Glomerular visceral epithelial cell (primary cell): ENCODE measurements at regions not wholly inside any gene's neighbourhood (a gene's known extent, or its start where the extent isn't known, plus 50 kb on each side); places are given as distances from the start of the nearest gene placed in this dataset.
"Not testable (repeated sequence)": the region's sequence is repeated elsewhere in the genome, so short reads cannot be mapped to it uniquely, and the experiment has no call there.

Experiments used
- DNase-seq: peaks from one replicate; pipeline ENCODE4 v3.0.0-alpha.2; 2016; ENCODE audit errors: extremely low spot score

- no peak for DNase-seq
Measured at GRCh38 chr17:13864521-13864920, 204.8 kb upstream of the COX10 start.

GRCh38 chr17:13865650-13866049 lies 203.7 kb upstream of the COX10 start:
- DNase-seq = no peak

- no peak for DNase-seq
Measured at GRCh38 chr17:13869331-13869940, 199.9 kb upstream of the COX10 start.

- DNase-seq = no peak
Measured at GRCh38 chr17:13871261-13871660, 198.0 kb upstream of the COX10 start.

GRCh38 chr17:13874134-13874533 lies 195.2 kb upstream of the COX10 start:
- DNase-seq = no peak

GRCh38 chr17:13874817-13875216 lies 194.5 kb upstream of the COX10 start:
- no peak for DNase-seq

GRCh38 chr17:13879961-13880466 lies 189.3 kb upstream of the COX10 start:
- DNase-seq = no peak

GRCh38 chr17:13883659-13884058 lies 185.6 kb upstream of the COX10 start:
- no peak for DNase-seq

GRCh38 chr17:13884347-13884746 lies 185.0 kb upstream of the COX10 start:
- no peak for DNase-seq

GRCh38 chr17:13885550-13885949 lies 183.8 kb upstream of the COX10 start:
- DNase-seq = no peak

GRCh38 chr17:13885953-13886889 lies 183.1 kb upstream of the COX10 start:
- no peak for DNase-seq

- DNase-seq = peak; percentile 11
Measured at GRCh38 chr17:13888056-13888609, 181.2 kb upstream of the COX10 start.

GRCh38 chr17:13908971-13909370 lies 160.3 kb upstream of the COX10 start:
- DNase-seq = not testable (repeated sequence)

GRCh38 chr17:13909901-13910519 lies 159.3 kb upstream of the COX10 start:
- DNase-seq = no peak

GRCh38 chr17:13917634-13918033 lies 151.7 kb upstream of the COX10 start:
- DNase-seq = no peak

- no peak for DNase-seq
Measured at GRCh38 chr17:13918247-13918646, 151.1 kb upstream of the COX10 start.

- no peak for DNase-seq
Measured at GRCh38 chr17:13919818-13920217, 149.5 kb upstream of the COX10 start.

- DNase-seq = no peak
Measured at GRCh38 chr17:13920413-13920812, 148.9 kb upstream of the COX10 start.

GRCh38 chr17:13921841-13922776 lies 147.2 kb upstream of the COX10 start:
- no peak for DNase-seq

- no peak for DNase-seq
Measured at GRCh38 chr17:13922885-13923284, 146.4 kb upstream of the COX10 start.

- no peak for DNase-seq
Measured at GRCh38 chr17:13925579-13925978, 143.7 kb upstream of the COX10 start.
